GM23248 (cell line): ENCODE measurements at regions not wholly inside any gene's neighbourhood (a gene's known extent, or its start where the extent isn't known, plus 50 kb on each side); places are given as distances from the start of the nearest gene placed in this dataset.
A peak's percentile ranks its signal among the peaks of the same experiment; 100 is the strongest.

Experiments used
- DNase-seq: peaks from one replicate; pipeline ENCODE4 v3.0.0-alpha.2; 2015
- H2AFZ ChIP-seq: fragments of 200-600 bp; sonication (generic); 2 replicates; pipeline ENCODE4 v1.6.1; 2016; ENCODE audit warnings: antibody characterized with exemption
- H3F3A ChIP-seq: fragments of 200-600 bp; sonication (generic); 2 replicates; pipeline ENCODE4 v1.6.1; 2016; ENCODE audit warnings: mild to moderate bottlenecking, antibody characterized with exemption, mixed run types; ENCODE audit not compliant: insufficient read depth
- H3K27ac ChIP-seq: fragments of 200-600 bp; sonication (generic); 2 replicates; pipeline ENCODE4 v1.5.1; 2016; ENCODE audit warnings: mild to moderate bottlenecking
- H3K27me3 ChIP-seq: fragments of 200-600 bp; sonication (generic); replicated peaks from 2 replicates; pipeline ENCODE4 v1.6.1; 2016; ENCODE audit warnings: mild to moderate bottlenecking; ENCODE audit not compliant: insufficient read depth
- H3K36me3 ChIP-seq: fragments of 200-600 bp; sonication (generic); 2 replicates; pipeline ENCODE4 v1.6.1; 2016; ENCODE audit warnings: low read depth, mild to moderate bottlenecking
- H3K4me1 ChIP-seq: fragments of 200-600 bp; sonication (generic); 2 replicates; pipeline ENCODE4 v1.6.1; 2016; ENCODE audit warnings: mild to moderate bottlenecking; ENCODE audit not compliant: insufficient read depth
- H3K4me2 ChIP-seq: fragments of 200-600 bp; sonication (generic); one replicate; pipeline ENCODE4 v1.6.1; 2016; ENCODE audit warnings: mild to moderate bottlenecking; ENCODE audit not compliant: unreplicated experiment
- H3K4me3 ChIP-seq: fragments of 200-600 bp; sonication (generic); 2 replicates; pipeline ENCODE4 v1.5.1; 2016; ENCODE audit warnings: mild to moderate bottlenecking
- H3K79me2 ChIP-seq: fragments of 200-600 bp; sonication (generic); 2 replicates; pipeline ENCODE4 v1.6.1; 2016; ENCODE audit warnings: mild to moderate bottlenecking; ENCODE audit not compliant: insufficient read depth
- H3K9ac ChIP-seq: fragments of 200-600 bp; sonication (generic); 2 replicates; pipeline ENCODE4 v1.6.1; 2016; ENCODE audit warnings: mild to moderate bottlenecking
- H3K9me2 ChIP-seq: fragments of 200-600 bp; sonication (generic); 2 replicates; pipeline ENCODE4 v1.6.1; 2016; ENCODE audit warnings: mixed run types, mild to moderate bottlenecking, moderate library complexity; ENCODE audit not compliant: insufficient read depth
- H3K9me3 ChIP-seq: fragments of 200-600 bp; sonication (generic); one replicate; pipeline ENCODE4 v1.6.1; 2017; ENCODE audit warnings: low read depth
- H4K20me1 ChIP-seq: fragments of 200-600 bp; sonication (generic); 2 replicates; pipeline ENCODE4 v1.6.0; 2016; ENCODE audit not compliant: insufficient read depth
- EZH2 ChIP-seq: fragments of 200-600 bp; sonication (generic); IDR thresholded peaks from 2 replicates; pipeline ENCODE4 v1.6.1; 2018; ENCODE audit warnings: antibody characterized with exemption, mild to moderate bottlenecking; ENCODE audit not compliant: insufficient read depth, poor library complexity, severe bottlenecking
- EZH2phosphoT487 ChIP-seq: fragments of 200-600 bp; sonication (generic); IDR thresholded peaks from 2 replicates; pipeline ENCODE4 v1.6.1; 2018; ENCODE audit warnings: antibody characterized with exemption, moderate library complexity, mild to moderate bottlenecking, low read depth; ENCODE audit not compliant: insufficient read depth
- WGBS, 2 experiments: methylation state at CpG; one replicate each; pipeline ENCODE4 v1.1.6; 2015 to 2017; ENCODE audit warnings: low lambda C conversion rate in 2 of 2, low coverage in 1 of 2; ENCODE audit errors: missing lambda C conversion rate in 2 of 2; 5-methylcytosine and 5-hydroxymethylcytosine counted together
- in situ Hi-C: fragments of 300-500 bp; cut with MboI; formaldehyde crosslinking; loops from 2 replicates; pipeline ENCODE4 v1.15.0; 2020

GRCh38 chr14:71789005-71789404 lies 143.2 kb upstream of the RGS6 start:
- no peak overlapping the region for H3K27ac ChIP-seq
- TF ChIP-seq EZH2phosphoT487, result no peak
- TF ChIP-seq EZH2, result no peak
- no peak overlapping the region for H2AFZ ChIP-seq
- H3K79me2 ChIP-seq, result no peaks in the 10 kb centered on the region
- WGBS, 2 experiments, result 4 to 7% methylated on average over 1 of the region's 1 CpG
- H3K4me3 ChIP-seq, result no peak overlapping the region
- DNase-seq, result no peak
- no peak overlapping the region for H3K4me2 ChIP-seq
- no peaks in the 10 kb centered on the region for H3F3A ChIP-seq
- H3K36me3 ChIP-seq, result no peaks in the 10 kb centered on the region
- in situ Hi-C loops, result no loop called here
- H3K9me2 ChIP-seq, result no peaks in the 10 kb centered on the region
- H3K27me3 ChIP-seq, result 0 out of 2 replicates have a peak, but pooled peaks cover 6% of the 10 kb centered on the region
- no peaks in the 10 kb centered on the region for H4K20me1 ChIP-seq
- H3K9me3 ChIP-seq, result no peaks in the 10 kb centered on the region
- H3K4me1 ChIP-seq, result no peaks in the 10 kb centered on the region
- H3K9ac ChIP-seq, result no peak overlapping the region

- H3K4me2 ChIP-seq, result no peak overlapping the region
- H4K20me1 ChIP-seq, result no peaks in the 10 kb centered on the region
- no peaks in the 10 kb centered on the region for H3K79me2 ChIP-seq
- no peak overlapping the region for H3K9ac ChIP-seq
- H3K4me1 ChIP-seq, result peaks cover 6% of the 10 kb centered on the region; the same call in 1 of the 2 replicates
- H3K9me3 ChIP-seq, result no peaks in the 10 kb centered on the region
- in situ Hi-C loops, result no loop called here
- peaks cover 28% of the 10 kb centered on the region for H3K27me3 ChIP-seq
- H3K9me2 ChIP-seq, result no peaks in the 10 kb centered on the region
- H2AFZ ChIP-seq, result no peak overlapping the region
- no peaks in the 10 kb centered on the region; the same call in 1 of the 2 replicates for H3F3A ChIP-seq
- no peak overlapping the region for H3K4me3 ChIP-seq
- WGBS, 2 experiments, result 0 to 11% methylated on average over 1 of the region's 1 CpG
- no peaks in the 10 kb centered on the region for H3K36me3 ChIP-seq
- H3K27ac ChIP-seq, result no peak overlapping the region
- peak; percentile 37 for DNase-seq
- TF ChIP-seq EZH2phosphoT487, result no peak
- TF ChIP-seq EZH2, result no peak
Observed at GRCh38 chr14:71799841-71800240, 132.4 kb upstream of the RGS6 start.

GRCh38 chr14:71800878-71801277 lies 131.4 kb upstream of the RGS6 start:
- DNase-seq, result no peak
- Histone ChIP-seq H3K27me3 (peaks cover 28% of the 10 kb centered on the region), H4K20me1 (no peaks in the 10 kb centered on the region), H3F3A (no peaks in the 10 kb centered on the region; the same call in 1 of the 2 replicates), H2AFZ (no peak overlapping the region), H3K36me3 (no peaks in the 10 kb centered on the region), H3K9ac (no peak overlapping the region), H3K9me3 (no peaks in the 10 kb centered on the region), H3K9me2 (no peaks in the 10 kb centered on the region), H3K4me3 (no peak overlapping the region), H3K79me2 (no peaks in the 10 kb centered on the region), H3K27ac (no peak overlapping the region), H3K4me2 (no peak overlapping the region), H3K4me1 (peaks cover 6% of the 10 kb centered on the region; the same call in 1 of the 2 replicates)
- TF ChIP-seq EZH2 (no peak), EZH2phosphoT487 (no peak)
- WGBS, 2 experiments, result 29 to 30% methylated on average over 4 of the region's 4 CpGs
- in situ Hi-C loops, result no loop called here

- Histone ChIP-seq H3K36me3 (no peaks in the 10 kb centered on the region), H3K9me3 (no peaks in the 10 kb centered on the region), H3K27ac (no peak overlapping the region), H3K4me3 (no peak overlapping the region), H3K4me1 (peaks cover 6% of the 10 kb centered on the region; the same call in 1 of the 2 replicates), H3K9ac (no peak overlapping the region), H3K27me3 (peaks cover 29% of the 10 kb centered on the region), H2AFZ (no peak overlapping the region), H3K4me2 (no peak overlapping the region), H3K9me2 (no peaks in the 10 kb centered on the region), H4K20me1 (no peaks in the 10 kb centered on the region), H3K79me2 (no peaks in the 10 kb centered on the region), H3F3A (no peaks in the 10 kb centered on the region; the same call in 1 of the 2 replicates)
- WGBS, 2 experiments, result 46 to 49% methylated on average over 3 of the region's 3 CpGs
- TF ChIP-seq EZH2 (no peak), EZH2phosphoT487 (no peak)
- in situ Hi-C loops, result no loop called here
- peak; percentile 27 for DNase-seq
Observed at GRCh38 chr14:71803539-71804260, 128.5 kb upstream of the RGS6 start.
